ENCODE measurements at regions not wholly inside any gene's neighbourhood (a gene's known extent, or its start where the extent isn't known, plus 50 kb on each side); places are given as distances from the start of the nearest gene placed in this dataset.

DNA sequence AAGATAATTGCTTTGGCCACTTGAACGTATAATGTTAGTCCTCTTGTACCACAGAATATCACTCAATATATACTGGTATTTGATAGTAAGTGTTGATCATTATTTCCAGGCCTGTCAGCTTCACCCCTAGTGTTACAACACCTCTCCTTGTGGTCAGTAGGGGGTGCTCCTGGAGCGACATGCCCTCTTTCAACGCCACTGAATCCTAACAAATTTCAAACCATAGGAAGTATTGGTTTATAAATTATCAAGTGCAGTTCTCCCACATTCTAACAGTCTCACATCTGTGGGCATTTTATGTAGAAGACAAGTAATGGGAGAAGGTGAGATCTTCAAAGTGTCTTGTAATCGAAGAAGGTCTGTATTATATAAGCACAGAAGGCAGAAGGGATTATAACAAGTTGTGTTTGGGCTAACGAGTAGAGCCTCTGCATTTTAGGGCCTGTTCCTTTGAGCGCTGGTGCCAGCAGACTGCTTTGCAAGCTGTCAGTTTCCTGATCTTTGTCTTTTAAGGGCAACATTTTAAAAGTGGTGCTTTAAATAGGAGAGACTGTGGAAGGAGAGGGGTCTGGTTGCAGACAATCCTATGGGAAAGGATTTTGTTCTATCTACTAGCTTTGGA lies 57.1 kb upstream of the CEP162 start:
- TF ChIP-seq POLR2A (IDR thresholded peaks at IDR 0.05; ENCODE audit: control extremely low read depth in 1 of 2, low read depth in 2 of 2, low read length in 2 of 2) (no peak), EZH2 (IDR thresholded peaks at IDR 0.05; ENCODE audit: low read depth, low read length, severe bottlenecking) (no peak), RNF2 (IDR thresholded peaks at IDR 0.05; ENCODE audit: borderline replicate concordance, low read depth, low read length, missing control alignments, poor library complexity, severe bottlenecking) (no peak), TAF1 (IDR thresholded peaks at IDR 0.05; ENCODE audit: low read depth, low read length) (no peak), CBX5 (IDR thresholded peaks at IDR 0.05; ENCODE audit: low read depth, low read length) (no peak), SP1 (IDR thresholded peaks at IDR 0.05; ENCODE audit: low read depth, low read length) (no peak), RAD21 (IDR thresholded peaks at IDR 0.05 in 1 of 2, conservative IDR thresholded peaks at IDR 0.05 in 1 of 2; ENCODE audit: low read depth in 2 of 2, low read length in 2 of 2) (peak; percentile 79 to 80), NRF1 (IDR thresholded peaks at IDR 0.05; ENCODE audit: low read depth, low read length) (no peak), TAF7 (optimal IDR thresholded peaks at IDR 0.05; ENCODE audit: borderline replicate concordance, low read depth, low read length) (no peak), SRF (IDR thresholded peaks at IDR 0.05; ENCODE audit: low read depth, low read length) (no peak)
- TF ChIP-seq, protein P1, sequence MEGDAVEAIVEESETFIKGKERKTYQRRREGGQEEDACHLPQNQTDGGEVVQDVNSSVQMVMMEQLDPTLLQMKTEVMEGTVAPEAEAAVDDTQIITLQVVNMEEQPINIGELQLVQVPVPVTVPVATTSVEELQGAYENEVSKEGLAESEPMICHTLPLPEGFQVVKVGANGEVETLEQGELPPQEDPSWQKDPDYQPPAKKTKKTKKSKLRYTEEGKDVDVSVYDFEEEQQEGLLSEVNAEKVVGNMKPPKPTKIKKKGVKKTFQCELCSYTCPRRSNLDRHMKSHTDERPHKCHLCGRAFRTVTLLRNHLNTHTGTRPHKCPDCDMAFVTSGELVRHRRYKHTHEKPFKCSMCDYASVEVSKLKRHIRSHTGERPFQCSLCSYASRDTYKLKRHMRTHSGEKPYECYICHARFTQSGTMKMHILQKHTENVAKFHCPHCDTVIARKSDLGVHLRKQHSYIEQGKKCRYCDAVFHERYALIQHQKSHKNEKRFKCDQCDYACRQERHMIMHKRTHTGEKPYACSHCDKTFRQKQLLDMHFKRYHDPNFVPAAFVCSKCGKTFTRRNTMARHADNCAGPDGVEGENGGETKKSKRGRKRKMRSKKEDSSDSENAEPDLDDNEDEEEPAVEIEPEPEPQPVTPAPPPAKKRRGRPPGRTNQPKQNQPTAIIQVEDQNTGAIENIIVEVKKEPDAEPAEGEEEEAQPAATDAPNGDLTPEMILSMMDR (IDR thresholded peaks at IDR 0.05; ENCODE audit: control extremely low read depth in 1 of 3, insufficient read depth in 1 of 3, low read depth in 1 of 3, low read length in 3 of 3), result peak; percentile 63 to 76 (median 64)
- TF ChIP-seq, protein P2, sequence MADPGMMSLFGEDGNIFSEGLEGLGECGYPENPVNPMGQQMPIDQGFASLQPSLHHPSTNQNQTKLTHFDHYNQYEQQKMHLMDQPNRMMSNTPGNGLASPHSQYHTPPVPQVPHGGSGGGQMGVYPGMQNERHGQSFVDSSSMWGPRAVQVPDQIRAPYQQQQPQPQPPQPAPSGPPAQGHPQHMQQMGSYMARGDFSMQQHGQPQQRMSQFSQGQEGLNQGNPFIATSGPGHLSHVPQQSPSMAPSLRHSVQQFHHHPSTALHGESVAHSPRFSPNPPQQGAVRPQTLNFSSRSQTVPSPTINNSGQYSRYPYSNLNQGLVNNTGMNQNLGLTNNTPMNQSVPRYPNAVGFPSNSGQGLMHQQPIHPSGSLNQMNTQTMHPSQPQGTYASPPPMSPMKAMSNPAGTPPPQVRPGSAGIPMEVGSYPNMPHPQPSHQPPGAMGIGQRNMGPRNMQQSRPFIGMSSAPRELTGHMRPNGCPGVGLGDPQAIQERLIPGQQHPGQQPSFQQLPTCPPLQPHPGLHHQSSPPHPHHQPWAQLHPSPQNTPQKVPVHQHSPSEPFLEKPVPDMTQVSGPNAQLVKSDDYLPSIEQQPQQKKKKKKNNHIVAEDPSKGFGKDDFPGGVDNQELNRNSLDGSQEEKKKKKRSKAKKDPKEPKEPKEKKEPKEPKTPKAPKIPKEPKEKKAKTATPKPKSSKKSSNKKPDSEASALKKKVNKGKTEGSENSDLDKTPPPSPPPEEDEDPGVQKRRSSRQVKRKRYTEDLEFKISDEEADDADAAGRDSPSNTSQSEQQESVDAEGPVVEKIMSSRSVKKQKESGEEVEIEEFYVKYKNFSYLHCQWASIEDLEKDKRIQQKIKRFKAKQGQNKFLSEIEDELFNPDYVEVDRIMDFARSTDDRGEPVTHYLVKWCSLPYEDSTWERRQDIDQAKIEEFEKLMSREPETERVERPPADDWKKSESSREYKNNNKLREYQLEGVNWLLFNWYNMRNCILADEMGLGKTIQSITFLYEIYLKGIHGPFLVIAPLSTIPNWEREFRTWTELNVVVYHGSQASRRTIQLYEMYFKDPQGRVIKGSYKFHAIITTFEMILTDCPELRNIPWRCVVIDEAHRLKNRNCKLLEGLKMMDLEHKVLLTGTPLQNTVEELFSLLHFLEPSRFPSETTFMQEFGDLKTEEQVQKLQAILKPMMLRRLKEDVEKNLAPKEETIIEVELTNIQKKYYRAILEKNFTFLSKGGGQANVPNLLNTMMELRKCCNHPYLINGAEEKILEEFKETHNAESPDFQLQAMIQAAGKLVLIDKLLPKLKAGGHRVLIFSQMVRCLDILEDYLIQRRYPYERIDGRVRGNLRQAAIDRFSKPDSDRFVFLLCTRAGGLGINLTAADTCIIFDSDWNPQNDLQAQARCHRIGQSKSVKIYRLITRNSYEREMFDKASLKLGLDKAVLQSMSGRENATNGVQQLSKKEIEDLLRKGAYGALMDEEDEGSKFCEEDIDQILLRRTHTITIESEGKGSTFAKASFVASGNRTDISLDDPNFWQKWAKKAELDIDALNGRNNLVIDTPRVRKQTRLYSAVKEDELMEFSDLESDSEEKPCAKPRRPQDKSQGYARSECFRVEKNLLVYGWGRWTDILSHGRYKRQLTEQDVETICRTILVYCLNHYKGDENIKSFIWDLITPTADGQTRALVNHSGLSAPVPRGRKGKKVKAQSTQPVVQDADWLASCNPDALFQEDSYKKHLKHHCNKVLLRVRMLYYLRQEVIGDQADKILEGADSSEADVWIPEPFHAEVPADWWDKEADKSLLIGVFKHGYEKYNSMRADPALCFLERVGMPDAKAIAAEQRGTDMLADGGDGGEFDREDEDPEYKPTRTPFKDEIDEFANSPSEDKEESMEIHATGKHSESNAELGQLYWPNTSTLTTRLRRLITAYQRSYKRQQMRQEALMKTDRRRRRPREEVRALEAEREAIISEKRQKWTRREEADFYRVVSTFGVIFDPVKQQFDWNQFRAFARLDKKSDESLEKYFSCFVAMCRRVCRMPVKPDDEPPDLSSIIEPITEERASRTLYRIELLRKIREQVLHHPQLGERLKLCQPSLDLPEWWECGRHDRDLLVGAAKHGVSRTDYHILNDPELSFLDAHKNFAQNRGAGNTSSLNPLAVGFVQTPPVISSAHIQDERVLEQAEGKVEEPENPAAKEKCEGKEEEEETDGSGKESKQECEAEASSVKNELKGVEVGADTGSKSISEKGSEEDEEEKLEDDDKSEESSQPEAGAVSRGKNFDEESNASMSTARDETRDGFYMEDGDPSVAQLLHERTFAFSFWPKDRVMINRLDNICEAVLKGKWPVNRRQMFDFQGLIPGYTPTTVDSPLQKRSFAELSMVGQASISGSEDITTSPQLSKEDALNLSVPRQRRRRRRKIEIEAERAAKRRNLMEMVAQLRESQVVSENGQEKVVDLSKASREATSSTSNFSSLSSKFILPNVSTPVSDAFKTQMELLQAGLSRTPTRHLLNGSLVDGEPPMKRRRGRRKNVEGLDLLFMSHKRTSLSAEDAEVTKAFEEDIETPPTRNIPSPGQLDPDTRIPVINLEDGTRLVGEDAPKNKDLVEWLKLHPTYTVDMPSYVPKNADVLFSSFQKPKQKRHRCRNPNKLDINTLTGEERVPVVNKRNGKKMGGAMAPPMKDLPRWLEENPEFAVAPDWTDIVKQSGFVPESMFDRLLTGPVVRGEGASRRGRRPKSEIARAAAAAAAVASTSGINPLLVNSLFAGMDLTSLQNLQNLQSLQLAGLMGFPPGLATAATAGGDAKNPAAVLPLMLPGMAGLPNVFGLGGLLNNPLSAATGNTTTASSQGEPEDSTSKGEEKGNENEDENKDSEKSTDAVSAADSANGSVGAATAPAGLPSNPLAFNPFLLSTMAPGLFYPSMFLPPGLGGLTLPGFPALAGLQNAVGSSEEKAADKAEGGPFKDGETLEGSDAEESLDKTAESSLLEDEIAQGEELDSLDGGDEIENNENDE (IDR thresholded peaks at IDR 0.05; ENCODE audit: insufficient replicate concordance, low read length), result no peak

Measured in H1 (cell line).